HG03342 (cell line): ENCODE measurements at regions not wholly inside any gene's neighbourhood (a gene's known extent, or its start where the extent isn't known, plus 50 kb on each side); places are given as distances from the start of the nearest gene placed in this dataset.
"Not testable (repeated sequence)": the region's sequence is repeated elsewhere in the genome, so short reads cannot be mapped to it uniquely, and the experiment has no call there.

Source experiments
- ATAC-seq: cut with Tn5 transposase; IDR thresholded peaks from one replicate; pipeline ENCODE4 v1.9.1; 2021; ENCODE audit warnings: mild to moderate bottlenecking, moderate library complexity; ENCODE audit not compliant: unreplicated experiment

- no peak for ATAC-seq
Observed at GRCh38 chr12:127820271-127820670, 446.7 kb upstream of the TMEM132C start.

GRCh38 chr12:127820846-127821245, 446.1 kb upstream of the TMEM132C start:
- no peak for ATAC-seq

DNA sequence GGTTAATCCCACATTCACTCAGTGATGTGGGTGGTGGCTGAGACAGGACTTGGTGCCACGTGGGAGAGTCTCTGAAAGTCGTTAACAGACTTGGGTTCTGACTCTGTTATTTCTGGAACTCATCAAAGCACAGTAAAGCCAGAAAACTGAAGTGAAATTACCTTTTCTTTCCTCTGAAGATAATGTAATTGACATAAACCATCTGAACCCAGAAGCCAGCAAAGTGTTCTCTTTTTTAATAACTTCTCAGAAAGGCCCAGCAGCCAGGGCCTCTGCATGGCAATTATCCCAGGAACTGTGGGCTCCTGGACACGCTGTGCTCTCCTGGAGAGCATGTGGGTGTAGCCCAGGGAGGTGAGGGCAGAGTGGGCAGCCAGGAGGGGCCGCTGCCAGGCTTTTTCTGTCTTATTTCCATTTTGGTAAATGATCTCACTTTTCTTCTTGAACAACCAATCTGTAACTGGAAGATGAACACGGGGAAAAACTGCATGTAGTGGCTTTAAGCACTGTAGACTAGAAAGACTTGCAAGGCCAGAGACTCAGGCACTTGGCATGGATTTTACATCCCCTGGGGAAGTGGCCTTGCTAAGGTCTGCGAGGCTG, 444.1 kb upstream of the TMEM132C start:
- no peak for ATAC-seq

DNA sequence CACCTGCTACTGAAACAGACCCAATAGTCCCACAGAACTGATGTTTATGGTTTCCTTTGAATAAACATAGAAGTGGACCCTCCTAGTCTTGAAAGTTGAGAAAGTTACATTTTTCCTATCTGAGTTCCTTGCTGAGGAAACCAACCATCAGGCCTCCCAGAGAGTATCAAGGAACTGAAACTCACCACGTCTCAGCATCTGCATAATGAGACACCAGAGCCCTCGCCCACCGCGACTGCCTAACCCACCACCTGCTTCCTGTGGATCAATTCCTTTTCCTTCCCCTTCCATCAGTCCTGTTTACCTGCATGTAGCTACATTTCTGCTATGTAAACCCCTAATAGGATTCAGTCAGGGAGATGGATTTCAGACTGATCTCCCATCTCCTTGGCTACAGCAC, 443.2 kb upstream of the TMEM132C start:
- ATAC-seq = no peak

GRCh38 chr12:127829281-127830064, 437.5 kb upstream of the TMEM132C start:
- ATAC-seq = no peak

DNA sequence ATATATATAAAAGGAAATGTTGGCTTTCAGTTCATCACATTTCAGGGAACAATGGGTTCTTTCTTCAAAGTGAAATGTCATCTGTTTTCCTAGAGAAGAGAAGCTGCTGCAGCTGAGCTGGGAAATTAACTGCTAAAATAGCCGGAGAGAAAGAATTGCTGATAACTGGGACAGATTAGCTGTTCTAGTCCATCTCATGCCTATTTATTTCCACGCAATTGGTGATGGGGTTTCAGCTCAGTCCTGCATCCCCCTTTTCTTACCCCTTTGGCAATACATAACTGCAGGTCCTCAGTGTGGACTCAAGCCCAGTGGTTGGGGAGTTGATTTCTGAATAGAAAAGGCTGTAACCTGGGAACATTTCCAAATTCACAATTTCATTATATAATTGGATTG, 436.9 kb upstream of the TMEM132C start:
- no peak for ATAC-seq

GRCh38 chr12:127830730-127831129, 436.2 kb upstream of the TMEM132C start:
- no peak for ATAC-seq

GRCh38 chr12:127832172-127832571, 434.8 kb upstream of the TMEM132C start:
- no peak for ATAC-seq

DNA sequence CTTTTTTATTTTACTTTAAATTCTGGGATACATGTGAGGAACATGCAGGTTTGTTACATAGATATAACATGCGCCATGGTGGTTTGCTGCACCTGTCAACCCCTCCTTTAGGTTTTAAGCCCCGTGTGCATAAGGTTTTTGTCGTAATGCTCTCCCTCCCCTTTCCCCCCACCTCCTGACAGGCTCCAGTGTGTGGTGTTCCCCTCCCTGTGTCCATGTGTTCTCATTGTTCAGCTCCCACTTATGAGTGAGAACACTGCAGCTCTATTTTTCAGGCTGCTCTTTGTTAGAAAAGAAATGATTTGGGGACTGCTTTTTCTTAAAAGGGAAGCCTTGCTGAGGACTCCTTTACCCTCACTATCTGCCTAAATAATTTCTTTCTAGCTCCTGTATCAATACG, 430.2 kb upstream of the TMEM132C start:
- not testable (repeated sequence) for ATAC-seq

DNA sequence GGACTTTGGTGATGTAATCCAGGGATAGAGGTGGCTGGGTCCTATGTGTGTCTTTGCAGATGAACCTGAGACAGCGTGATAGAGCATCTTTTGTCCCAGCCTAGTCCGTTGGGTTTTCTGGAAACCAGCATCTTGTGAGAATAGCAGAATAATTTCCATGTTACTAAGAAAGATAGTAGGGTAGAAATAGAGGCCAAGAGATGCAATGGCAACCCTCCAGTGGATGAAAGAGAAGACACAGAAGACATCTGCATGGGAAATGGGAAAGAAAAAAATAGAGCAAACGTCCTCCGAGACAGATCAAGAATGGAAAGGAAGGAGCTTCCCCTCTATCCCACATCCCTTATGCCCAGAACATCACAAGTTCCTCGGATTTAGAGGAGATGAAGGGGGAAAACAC, 409.3 kb upstream of the TMEM132C start:
- no peak for ATAC-seq

- no peak for ATAC-seq
Observed at GRCh38 chr12:127860536-127860935, 406.4 kb upstream of the TMEM132C start.

DNA sequence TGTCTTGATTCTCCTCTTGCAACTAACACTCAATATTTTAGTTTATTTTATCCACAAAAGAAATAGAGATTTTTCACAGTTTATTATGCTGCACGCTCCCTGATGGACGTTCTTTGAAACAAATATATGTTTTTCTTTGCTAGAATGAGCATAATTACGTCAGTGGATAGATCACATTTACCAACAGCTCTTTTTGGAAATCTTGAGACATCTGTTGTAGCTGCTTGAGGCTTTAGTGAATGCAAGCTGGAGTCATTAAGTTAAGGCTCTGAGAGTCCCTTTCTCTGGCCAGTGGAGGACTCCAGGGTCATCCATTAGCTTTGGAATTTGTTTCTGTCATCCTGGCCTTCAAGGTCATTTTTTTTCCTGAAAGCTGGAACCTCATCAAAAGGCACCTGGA, 405.6 kb upstream of the TMEM132C start:
- ATAC-seq = no peak

GRCh38 chr12:127873306-127873705, 393.7 kb upstream of the TMEM132C start:
- ATAC-seq = no peak

- ATAC-seq = no peak
Observed at GRCh38 chr12:127881371-127882140, 385.4 kb upstream of the TMEM132C start.

DNA sequence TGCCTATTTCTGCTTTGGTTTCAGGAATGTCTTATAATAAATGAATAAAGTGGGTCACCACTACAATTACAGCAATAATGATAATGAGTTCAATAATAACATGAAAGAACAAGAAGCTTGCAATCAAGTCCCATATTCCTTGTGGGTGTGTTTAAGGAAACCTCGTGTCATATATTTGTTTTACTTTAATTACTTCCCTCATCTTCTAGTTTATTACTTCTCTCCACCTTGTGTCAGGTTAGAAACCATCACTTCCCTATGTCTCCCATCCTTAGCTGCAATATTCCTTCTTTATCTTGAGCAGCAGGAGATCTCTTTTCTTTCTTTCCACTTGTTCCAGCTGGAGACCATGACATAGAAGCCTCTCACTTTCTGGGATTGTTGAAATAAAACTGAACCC, 384.0 kb upstream of the TMEM132C start:
- no peak for ATAC-seq

DNA sequence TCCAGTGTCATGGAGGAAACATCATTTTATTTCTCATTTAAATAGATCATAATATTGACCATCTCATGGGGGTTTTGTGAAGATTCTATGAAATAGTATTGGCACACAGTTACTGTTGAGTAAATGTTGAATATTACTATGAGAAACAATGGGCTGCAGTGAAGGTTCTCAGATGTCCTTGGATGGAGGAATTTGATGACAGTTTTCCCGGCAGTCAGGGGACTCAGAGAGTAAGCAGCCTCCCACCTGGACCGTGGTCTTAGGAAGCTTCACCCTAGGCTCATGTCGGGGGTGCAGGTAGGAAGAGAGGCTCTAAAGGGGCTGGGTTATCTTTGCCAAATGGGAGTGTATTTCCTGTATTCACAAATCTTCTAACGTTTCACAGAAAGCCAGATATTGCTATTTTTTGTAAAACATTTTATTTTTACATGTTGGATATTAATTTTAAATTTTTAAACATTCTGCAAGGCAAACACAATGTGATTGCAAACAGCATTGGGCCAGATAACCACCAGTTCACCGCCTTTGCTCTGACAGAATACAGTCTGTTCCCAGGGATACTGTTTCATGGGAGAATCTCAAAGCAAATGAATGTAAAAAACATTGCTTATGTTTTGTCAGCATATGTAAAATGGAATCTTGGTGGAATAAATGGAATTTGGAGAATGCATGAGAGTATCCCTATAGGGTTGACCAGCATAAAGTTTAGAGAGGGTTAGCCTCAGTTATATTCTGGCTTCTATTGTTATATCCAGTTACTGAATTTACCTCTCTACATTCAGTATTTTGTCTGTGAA, 380.8 kb upstream of the TMEM132C start:
- no peak for ATAC-seq

DNA sequence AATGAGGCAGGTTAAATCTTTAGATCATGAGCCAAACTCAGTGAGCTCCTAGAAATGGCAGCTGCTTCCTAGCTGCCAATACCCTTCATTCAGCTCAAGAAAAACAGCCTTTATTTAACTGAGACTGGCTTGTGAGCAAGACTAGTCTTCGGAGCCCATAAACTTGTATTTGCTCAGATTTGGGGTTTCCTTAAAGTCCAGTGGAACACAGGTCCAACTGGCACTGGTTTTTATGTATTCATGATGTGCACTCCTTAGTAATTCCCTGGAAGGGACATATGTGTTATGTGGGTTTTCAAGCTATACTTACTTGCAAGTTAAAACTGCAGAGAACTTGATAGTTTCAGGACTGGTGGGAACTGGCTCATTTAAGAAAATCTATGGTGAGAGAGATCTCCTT, 380.1 kb upstream of the TMEM132C start:
- ATAC-seq = no peak

GRCh38 chr12:127888943-127889719, 377.8 kb upstream of the TMEM132C start:
- ATAC-seq = no peak

DNA sequence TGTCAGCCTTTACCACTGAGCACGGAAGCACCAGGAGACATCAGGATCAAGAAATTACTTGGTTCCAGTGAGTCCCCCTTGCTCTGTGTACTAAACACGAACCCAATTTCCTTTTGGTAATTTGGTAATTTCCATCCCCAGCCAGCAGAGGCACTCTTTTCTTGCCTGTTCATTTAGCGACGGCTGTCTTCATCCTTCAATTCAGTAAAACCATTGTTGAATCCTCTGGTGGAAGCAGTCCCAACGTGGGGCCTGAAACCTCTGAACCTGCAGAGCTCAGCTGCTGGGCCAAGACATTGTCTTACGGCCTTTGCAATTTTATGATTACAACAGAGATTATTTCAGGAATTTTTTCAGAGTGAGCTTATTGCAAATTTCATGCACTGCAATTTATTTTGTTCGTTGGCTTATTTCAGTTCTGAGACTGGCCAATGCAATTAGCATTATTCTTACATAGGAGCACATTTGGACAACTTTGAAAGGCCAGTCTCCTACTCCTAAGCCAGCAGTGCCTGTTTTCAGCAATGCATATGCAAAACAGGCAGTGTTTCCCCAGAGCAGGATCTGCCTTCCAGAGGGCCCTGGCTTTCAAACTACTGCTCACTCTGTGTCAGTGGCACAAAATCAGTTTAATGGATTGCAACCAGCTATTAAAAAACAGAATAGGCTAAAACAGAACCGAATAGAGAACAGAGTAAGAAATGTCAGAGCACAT, 372.9 kb upstream of the TMEM132C start:
- no peak for ATAC-seq

- no peak for ATAC-seq
Observed at GRCh38 chr12:127896661-127897060, 370.3 kb upstream of the TMEM132C start.
